ENCODE measurements at regions not wholly inside any gene's neighbourhood (a gene's known extent, or its start where the extent isn't known, plus 50 kb on each side); places are given as distances from the start of the nearest gene placed in this dataset.
A peak's percentile ranks its signal among the peaks of the same experiment; 100 is the strongest.

GRCh38 chr2:219798430-219798829 is 171.0 kb downstream of the SLC4A3 start:
- in situ Hi-C loops (cut with HindIII; ENCODE audit: low pct_unique_long_range_greater_than_20kb, low sequenced_read_pairs): no loop called here
- DNase-seq (ENCODE audit: low read depth, low spot score): no peak

DNA sequence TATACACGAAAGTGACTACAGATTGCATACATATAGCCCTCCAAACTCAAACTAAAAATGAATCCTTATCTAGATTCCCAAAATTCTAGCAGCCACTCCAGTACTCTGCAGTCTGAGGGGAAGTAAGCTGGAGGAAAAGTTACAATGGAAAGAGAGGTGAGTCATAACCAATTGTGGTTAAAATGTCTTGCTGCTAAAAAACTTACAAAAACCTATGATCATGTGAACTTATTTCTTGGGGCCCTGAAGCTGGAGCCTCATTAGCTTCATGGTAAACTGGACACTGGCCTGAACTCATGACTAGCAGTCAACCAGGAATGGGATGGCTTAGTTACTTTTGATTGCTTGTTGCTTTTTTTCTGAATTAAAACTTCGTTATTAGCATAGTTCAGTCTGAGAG is 175.9 kb downstream of the SLC4A3 start:
- in situ Hi-C loops (cut with HindIII; ENCODE audit: low pct_unique_long_range_greater_than_20kb, low sequenced_read_pairs): no loop called here
- no peak for DNase-seq (ENCODE audit: low read depth, low spot score)

DNA sequence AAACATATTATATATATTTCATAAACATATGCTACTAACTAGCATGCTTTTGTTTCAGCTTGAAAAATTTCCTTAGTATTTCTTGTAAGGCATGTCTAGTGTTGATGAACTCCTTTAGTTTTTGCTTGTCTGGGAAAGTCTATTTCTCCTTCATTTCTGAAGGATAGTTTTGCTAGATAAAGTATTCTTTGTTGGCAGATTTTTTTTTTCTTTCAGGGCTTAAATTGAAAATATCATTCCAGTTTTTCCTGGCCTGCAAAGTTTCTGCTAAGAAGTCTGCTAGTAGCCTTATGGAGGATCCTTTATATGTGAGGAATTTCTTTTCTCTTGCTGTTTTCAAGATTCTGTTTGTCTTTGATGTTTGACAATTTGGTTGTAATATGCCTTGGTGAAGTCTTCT is 183.5 kb downstream of the SLC4A3 start:
- no peak for DNase-seq (ENCODE audit: low read depth, low spot score)
- in situ Hi-C loops (cut with HindIII; ENCODE audit: low pct_unique_long_range_greater_than_20kb, low sequenced_read_pairs): no loop called here

DNA sequence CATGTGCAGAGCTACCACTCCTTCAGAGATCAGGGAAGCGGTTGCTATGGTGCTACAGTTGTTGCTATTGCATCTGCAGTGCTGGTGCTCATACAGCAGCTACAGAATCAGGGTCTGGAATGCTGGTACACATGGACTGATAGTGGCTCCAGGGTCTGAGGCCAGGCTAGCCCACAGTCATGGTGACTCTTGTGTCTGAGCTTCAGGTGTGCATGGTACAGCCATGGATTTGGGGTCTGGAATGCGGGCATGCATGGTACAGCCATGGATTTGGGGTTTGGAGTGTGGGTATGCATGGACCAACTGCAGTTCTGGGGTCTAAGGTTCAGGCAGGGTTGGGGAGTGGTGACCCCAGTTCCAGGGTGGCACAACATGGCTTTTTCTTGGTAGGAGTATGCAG is 185.2 kb downstream of the SLC4A3 start:
- in situ Hi-C loops (cut with HindIII; ENCODE audit: low pct_unique_long_range_greater_than_20kb, low sequenced_read_pairs): no loop called here
- no peak for DNase-seq (ENCODE audit: low read depth, low spot score)

DNA sequence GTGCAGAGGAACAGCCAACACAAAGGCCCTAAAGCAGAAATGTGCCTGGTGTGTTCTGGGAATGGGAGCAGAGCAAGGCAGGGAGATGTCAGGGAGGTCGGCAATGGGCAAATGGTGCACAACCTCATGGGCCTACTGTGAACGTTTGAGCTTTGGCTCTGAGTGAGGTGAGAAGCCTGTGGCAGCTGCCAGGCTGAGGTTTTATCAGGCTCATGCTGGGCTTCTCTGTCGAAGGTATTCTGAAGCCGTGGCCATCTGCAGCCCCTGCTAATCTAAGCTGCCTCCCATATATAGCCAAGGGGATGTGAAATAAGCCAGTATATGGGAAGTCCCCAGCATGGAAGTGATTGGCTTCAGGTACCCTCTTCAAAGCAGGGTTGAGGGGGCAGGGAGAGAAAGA is 193.3 kb downstream of the SLC4A3 start:
- in situ Hi-C loops (cut with HindIII; ENCODE audit: low pct_unique_long_range_greater_than_20kb, low sequenced_read_pairs): no loop called here
- DNase-seq (ENCODE audit: low read depth, low spot score): no peak

DNA sequence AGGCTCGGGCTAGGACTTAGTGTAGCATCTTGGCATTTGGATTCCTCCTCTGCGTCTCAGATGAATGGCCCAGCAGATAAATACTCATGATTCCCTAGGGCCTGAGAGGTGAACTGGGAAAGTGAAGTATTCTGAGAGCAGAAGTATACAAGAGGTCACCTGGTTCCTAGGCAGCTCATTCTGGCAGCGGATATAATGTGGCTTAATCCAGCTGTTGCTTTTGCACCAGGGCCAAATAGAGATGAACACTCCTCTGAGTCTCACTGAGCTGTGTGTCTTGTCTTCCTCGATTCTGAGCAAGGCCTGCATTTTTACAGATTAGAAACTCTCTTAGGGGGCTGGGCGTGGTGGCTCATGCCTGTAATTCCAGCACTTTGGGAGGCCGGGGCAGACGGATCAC is 196.1 kb downstream of the SLC4A3 start:
- in situ Hi-C loops (cut with HindIII; ENCODE audit: low pct_unique_long_range_greater_than_20kb, low sequenced_read_pairs): no loop called here
- DNase-seq (ENCODE audit: low read depth, low spot score): no peak

DNA sequence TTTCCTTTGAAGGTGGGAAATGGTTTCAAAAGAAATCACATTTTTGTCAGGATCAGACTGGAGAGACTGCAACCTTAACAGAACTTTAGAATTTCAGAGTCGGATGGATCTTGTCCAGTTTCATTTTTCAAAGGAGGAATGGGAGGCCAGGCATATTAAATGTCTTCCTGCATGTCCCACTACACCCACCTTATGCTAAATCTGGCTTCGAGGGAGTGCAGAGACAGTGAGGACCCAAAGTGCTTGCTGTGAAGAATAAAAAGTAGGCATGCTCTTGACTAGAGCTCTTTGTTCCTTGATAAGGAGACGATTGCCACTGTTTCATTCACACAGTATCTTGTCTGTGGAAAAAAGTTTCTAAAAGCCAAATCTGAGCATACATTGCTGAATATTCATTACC is 197.6 kb downstream of the SLC4A3 start:
- DNase-seq (ENCODE audit: low read depth, low spot score): no peak
- in situ Hi-C loops (cut with HindIII; ENCODE audit: low pct_unique_long_range_greater_than_20kb, low sequenced_read_pairs): no loop called here

DNA sequence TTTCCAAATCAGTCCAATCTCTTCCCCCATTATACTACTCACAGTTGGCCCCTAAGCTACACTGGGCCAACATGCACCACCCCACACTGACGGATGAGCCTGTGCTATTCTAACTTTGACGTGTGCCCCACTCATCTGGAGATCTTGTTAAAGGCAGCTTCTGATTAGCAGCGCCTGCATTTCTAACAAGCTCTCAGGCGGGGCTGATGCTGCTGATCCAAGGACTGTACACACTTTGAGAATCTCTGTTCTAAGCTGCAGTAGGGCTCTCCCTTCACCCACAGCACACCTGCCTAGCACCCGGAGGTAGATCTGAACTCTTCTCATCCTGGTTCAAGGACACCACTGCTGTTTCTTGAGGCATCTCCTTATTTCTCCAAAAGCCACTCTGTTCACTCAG is 200.7 kb downstream of the SLC4A3 start:
- in situ Hi-C loops (cut with HindIII; ENCODE audit: low pct_unique_long_range_greater_than_20kb, low sequenced_read_pairs): no loop called here
- DNase-seq (ENCODE audit: low read depth, low spot score): no peak

GRCh38 chr2:219829667-219830352 is 202.4 kb downstream of the SLC4A3 start:
- DNase-seq (ENCODE audit: low read depth, low spot score): no peak
- in situ Hi-C loops (cut with HindIII; ENCODE audit: low pct_unique_long_range_greater_than_20kb, low sequenced_read_pairs): no loop called here

DNA sequence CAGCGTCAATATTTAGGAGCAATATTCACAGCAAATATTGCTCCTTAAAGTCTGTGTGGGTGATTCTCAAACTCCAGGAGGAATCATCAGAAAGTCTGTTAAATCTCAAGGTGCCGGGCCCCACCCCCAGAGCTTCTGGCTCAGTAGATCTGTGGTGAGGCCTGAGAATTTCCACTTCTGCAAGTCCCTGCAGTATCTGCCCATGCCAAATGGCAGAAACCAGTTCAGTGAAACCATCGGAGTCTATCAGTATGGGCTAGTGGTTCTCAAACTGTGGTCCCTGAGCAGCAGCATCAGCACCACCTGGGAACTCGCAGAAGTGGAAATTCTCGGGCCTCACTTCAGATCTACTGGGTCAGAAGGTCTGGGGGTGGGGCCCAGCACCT is 202.9 kb downstream of the SLC4A3 start:
- in situ Hi-C loops (cut with HindIII; ENCODE audit: low pct_unique_long_range_greater_than_20kb, low sequenced_read_pairs): no loop called here
- DNase-seq (ENCODE audit: low read depth, low spot score): no peak

DNA sequence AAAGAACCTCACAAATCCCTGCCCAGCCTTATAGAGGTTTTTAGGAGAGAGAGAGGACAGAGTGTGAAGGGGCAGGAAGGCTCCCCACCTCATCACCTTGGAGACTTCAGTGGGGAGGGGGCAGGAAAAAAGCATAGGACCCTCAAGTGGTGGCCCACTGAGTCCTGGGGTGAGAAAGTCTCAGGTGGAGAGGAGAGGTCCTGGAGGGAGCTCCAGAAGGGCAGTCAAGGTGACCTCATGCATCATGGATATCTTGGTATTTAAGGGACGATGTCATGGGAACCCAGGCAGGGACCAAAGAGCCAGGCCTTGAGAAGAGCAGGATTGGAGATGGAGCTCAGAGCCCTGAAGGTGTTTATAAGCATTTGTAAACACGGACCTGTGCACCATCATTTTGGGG is 204.5 kb downstream of the SLC4A3 start:
- in situ Hi-C loops (cut with HindIII; ENCODE audit: low pct_unique_long_range_greater_than_20kb, low sequenced_read_pairs): no loop called here
- no peak for DNase-seq (ENCODE audit: low read depth, low spot score)

DNA sequence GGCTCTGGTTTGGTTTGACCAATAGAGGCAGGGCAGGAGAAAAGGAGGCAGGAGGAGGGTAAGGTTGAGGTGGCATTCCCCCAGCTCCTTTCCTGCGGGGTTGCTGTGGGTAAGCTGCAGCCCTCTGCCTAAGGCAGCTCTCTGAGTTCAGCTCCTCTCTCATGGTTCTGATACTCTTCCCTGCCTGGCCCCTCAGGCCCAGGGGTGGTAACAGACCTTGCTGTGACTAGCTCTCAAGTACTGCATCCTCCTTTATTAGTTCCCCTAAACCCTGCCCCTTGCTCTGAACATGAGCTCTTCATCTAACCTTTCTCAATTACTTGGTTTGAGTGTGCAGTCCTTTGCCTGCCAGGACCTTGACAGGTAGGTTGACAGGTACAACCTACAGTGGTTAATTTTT is 205.5 kb downstream of the SLC4A3 start:
- in situ Hi-C loops (cut with HindIII; ENCODE audit: low pct_unique_long_range_greater_than_20kb, low sequenced_read_pairs): no loop called here
- no peak for DNase-seq (ENCODE audit: low read depth, low spot score)

GRCh38 chr2:219835493-219835892 is 208.1 kb downstream of the SLC4A3 start:
- in situ Hi-C loops (cut with HindIII; ENCODE audit: low pct_unique_long_range_greater_than_20kb, low sequenced_read_pairs): no loop called here

GRCh38 chr2:219836647-219837177 is 209.3 kb downstream of the SLC4A3 start:
- peak; percentile 65 for DNase-seq (ENCODE audit: low read depth, low spot score)
- in situ Hi-C loops (cut with HindIII; ENCODE audit: low pct_unique_long_range_greater_than_20kb, low sequenced_read_pairs): no loop called here

More at GRCh38 chr2:219835493-219835892, 208.1 kb downstream of the SLC4A3 start:
- no peak for DNase-seq (ENCODE audit: low read depth, low spot score)

DNA sequence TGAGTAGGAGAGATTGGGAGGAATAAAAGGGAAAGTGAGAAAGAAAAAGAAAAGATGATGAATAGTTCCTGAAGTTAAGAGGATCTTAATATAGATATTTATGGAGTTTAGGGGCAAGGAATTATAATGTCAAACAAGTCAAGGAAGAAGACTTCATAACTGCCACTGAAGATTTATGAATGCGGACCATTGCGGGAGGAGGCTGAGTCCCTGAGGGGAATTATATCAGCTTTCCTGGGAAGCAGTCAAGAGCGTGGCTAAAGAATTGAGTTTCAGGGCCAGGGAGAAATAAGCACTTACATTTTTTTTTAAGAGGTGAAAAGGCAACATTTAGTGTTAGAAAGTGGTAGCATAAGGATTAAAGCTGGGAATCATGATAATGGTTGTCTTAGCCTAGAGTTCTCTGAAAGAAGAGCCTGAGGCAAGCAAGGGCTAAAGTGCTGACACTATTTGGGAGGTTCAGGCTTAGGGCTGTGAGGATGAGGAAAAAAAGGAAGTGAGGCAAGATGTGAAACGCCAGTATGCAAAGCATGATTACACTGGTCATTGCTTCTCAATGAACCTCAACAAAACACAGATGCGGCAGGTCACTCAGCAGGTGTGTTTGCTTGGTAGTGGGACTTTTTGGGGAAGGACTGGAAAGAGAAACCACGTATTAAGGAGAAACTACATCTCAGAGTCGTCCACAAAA is 217.1 kb downstream of the SLC4A3 start:
- in situ Hi-C loops (cut with HindIII; ENCODE audit: low pct_unique_long_range_greater_than_20kb, low sequenced_read_pairs): no loop called here

GRCh38 chr2:219848882-219849281 is 221.5 kb downstream of the SLC4A3 start:
- no peak for DNase-seq (ENCODE audit: low read depth, low spot score)
- in situ Hi-C loops (cut with HindIII; ENCODE audit: low pct_unique_long_range_greater_than_20kb, low sequenced_read_pairs): no loop called here

More for the DNA sequence above, 217.1 kb downstream of the SLC4A3 start:
- DNase-seq (ENCODE audit: low read depth, low spot score): no peak

- in situ Hi-C loops (cut with HindIII; ENCODE audit: low pct_unique_long_range_greater_than_20kb, low sequenced_read_pairs): no loop called here
- no peak for DNase-seq (ENCODE audit: low read depth, low spot score)
Observed at GRCh38 chr2:219851169-219851568, 223.7 kb downstream of the SLC4A3 start.

DNA sequence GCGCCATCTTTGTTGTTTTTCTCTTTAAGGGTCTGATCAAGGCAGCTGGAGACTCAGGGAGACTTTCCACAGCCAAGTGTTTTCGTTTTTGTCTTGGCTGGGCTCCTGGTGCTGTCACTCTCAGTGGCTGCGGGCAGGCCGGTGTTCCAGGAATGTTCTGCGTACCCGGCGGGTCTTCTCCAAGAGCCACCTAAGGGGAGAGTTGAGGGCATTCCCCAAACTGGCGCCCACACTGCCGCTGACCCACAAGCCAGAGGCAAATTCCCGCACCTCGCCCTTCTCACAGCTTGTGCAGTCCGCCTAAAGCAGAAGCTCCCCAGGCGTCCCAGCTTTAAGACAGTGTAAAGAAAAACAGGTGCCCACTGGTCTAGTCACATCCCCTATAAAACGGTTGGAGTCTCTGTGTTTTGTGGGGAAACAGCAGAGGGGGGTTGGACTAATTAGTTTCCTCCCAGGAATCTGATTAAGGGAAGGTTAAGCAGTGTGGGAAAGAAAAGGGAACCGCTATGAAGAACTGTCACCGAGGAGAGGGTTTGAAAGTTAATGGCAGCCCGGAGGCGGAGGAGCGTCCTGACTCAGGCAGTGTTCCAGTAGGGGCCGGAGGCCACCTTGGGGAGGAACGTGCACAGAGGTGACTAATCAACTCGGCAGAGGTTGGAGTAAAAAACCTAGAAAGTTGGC is 224.5 kb downstream of the SLC4A3 start:
- DNase-seq (ENCODE audit: low read depth, low spot score): no peak
- in situ Hi-C loops (cut with HindIII; ENCODE audit: low pct_unique_long_range_greater_than_20kb, low sequenced_read_pairs): no loop called here

DNA sequence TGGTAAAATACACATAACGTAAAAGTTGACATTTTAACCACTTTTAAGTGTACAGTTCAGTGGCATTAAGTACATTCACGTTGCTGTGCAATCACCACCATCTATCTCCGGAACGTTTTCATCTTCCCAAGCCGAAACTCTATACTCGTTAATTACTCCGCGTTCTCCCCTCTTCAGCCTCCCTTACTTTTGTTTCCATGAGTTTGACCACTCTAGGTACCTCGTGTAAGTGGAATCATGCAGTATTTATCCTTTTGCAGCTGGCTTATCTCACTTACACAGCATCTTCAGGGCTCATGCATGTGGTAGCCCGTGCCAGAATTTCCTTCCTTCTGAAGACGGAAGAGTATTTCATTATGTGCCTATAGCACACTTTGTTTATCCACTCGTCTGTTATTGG is 225.2 kb downstream of the SLC4A3 start:
- DNase-seq (ENCODE audit: low read depth, low spot score): no peak
- in situ Hi-C loops (cut with HindIII; ENCODE audit: low pct_unique_long_range_greater_than_20kb, low sequenced_read_pairs): no loop called here
